Ramos (cell line): ENCODE measurements at regions not wholly inside any gene's neighbourhood (a gene's known extent, or its start where the extent isn't known, plus 50 kb on each side); places are given as distances from the start of the nearest gene placed in this dataset.
"Not testable (repeated sequence)": the region's sequence is repeated elsewhere in the genome, so short reads cannot be mapped to it uniquely, and the experiment has no call there.

ENCODE experiments used
- in situ Hi-C: fragments of 300-500 bp; cut with MboI; formaldehyde crosslinking; loops from one replicate; pipeline ENCODE4 v1.14.3; 2022; ENCODE audit warnings: low sequenced_read_pairs; ENCODE audit not compliant: unreplicated experiment

DNA sequence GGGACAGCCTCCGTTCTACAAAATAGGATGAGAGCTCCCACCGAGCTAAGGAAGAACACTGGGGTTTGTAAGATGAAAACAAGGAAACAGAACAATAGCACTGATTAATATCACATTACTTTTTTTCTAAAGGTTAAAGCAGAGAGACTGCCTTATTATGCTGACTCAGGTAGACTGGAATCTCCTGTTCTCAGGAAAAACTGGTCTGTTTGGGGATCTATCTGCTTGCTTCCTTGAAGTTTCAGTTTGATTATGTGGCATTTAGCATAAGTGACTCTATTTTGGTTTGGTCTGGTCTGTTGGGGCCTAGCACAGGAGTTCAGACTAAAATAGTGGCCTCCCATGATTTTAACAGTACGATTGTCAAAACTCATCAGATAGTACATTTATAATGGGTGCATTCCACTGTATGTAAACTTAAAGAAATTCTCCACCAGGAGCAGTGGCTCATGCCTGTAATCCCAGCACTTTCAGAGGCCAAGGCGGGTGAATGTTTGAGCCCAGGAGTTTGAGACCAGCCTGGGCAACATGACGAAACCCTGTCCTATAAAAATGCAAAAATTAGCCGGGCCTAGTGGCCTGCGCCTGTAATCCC lies 64.1 kb upstream of the NDUFV2 start:
- in situ Hi-C loops: no loop called here

DNA sequence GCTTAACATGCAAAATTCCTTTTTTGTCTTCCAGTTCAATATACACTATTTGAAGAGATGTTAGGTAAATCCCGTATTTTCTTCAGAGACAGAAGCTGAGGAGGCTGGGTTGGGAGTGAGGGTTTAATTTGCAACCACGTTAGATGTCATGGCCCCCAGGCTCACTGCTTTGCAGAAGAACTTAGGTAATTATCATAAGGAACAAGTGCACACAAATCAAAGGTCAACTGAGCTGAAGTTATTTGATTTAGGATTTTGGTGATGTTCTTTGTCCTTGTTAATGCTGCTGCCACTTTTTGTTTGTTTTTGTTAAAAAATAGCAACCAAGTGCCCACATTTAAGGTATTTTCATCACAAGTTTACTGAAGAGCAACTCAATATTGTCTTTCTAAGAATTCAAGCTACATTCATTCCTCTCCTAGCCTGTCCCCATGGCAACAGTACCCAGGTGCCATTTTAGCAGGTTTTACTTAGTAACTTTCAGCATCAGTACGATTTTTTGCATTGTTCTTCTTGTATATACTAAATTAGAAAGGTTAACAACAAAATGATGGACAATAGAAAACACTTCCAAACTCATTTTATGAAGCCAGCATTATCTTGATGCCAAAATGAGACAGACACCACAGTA lies 62.9 kb upstream of the NDUFV2 start:
- in situ Hi-C loops: no loop called here

DNA sequence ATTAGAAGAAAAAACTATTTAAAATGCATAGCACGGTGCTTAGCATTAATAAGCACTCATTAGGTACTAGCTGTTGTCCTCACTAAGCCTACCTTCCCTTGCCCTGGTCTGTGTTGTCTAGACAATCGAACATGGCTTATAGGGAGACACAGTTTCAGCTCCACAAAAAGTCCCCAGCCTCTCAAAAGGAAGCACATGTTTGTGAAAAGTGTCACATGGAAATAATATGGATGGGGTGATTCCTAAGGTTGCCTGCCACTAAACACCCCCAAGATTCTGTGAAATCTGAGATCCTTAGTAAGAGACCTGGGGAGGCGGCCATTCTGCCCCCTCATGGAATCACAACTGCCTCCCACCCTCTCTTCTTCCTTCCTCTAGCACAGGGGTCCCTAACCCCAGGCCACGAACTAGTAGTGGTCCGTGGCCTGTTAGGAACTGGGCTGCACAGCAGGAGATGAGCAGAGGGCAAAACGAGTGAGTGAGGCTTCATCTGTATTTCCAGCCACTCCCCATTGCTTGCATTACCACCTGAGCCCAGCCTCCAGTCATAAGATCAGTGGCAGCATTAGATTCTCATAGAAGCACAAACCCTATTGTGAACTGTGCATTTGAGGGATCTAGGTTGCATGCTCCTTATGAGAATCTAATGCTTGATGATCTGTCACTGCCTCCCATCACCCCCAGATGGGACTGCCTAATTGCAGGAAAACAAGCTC lies 59.6 kb upstream of the NDUFV2 start:
- in situ Hi-C loops: no loop called here

DNA sequence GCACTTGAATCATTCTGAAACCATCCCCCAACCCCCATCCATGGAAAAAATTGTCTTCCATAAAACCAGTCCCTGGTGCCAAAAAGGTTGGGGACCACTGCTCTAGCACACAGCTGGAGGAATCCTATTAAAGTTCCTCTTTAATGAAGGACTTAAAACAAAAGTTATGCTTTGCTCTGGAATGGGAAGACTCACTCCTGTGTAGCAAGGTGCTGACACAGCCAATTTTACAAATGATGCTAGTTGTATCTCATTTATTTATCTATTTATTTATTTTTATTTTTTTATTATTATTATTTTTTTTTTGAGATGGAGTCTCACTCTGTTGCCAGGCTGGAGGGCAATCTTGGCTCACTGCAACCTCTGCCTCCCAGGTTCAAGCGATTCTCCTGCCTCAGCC lies 58.9 kb upstream of the NDUFV2 start:
- in situ Hi-C loops: no loop called here

DNA sequence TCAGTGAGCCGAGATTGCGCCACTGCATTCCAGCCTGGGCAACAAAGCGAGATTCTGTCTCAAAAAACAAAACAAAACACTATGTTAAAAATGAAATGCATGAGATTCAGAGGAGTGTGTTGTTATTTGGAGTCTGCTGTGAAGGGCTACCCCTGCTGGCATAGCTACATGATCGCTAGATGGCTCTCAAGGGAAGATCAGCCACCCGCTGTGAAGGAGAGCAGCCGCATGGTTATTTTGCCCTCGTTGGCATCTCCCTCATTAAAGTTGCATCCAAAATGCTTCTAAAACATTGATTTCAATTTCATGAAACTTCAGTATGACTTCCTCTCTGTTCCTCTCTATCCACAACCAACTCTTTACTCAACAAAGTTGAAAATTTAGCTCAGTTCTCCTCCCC lies 54.8 kb upstream of the NDUFV2 start:
- in situ Hi-C loops: no loop called here

DNA sequence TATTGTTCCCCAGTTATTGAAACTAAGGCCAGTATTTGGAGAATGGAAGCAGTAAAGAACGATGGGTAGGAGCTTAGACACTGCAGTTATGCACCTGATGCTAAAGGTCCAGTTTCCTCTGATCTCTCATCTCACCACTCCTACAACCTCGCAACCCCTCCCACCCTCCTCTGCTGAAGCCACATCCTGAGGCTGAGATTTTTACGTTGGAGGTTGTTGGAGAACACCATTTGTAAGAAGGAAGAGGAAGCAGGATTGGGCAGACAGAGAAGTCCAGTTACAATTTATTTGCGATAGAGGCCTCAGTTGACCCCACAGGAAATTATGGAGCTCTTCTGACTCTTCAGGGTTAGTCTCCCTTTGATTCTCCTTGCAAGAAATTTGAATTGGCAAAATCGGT lies 54.3 kb upstream of the NDUFV2 start:
- in situ Hi-C loops: no loop called here

DNA sequence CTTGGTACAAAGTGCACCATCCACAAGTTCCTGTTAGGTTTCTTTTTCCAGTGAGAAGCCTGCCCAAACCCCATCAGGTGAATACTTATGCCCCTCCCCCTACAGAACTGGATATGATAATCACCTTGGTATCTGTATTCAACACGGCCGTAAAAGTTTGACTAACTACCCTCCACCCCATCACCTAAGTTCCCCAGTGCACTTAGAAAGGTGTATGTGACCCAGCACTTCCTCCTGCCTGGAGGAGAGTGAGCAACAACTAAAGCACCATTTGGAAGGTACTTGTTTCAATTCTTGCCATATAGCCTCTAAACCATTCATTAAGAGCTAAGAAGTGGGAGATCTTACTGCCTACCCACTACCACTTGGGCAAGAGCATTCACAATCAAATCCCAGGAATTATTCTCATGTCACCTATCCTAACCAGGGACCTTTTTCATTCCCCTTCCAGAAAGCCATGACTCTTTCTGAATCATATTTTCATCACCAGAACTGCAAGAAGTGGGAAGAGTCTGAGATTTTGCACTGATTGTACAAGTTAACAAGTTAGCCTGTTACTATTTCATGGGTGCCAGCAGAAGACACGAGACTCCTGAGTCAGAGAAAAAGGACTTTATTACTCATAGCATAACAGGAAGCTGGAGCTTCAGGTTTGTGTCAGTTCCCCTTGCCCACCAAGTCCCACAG lies 53.5 kb upstream of the NDUFV2 start:
- in situ Hi-C loops: no loop called here

DNA sequence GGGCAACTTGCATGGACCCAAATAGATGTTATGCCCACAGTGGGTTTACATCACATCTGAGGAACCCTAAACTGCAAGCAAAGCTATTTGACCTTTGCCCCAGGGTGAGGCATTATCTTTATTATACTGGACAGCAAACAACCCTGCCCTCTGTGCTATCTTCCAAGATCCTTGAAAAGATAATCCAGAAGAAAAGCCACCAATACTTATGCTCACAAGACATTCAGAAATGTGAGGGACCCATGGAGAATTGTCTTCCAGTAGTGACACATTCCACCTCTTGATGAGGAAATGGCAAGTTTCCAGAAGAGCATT lies 53.0 kb upstream of the NDUFV2 start:
- in situ Hi-C loops: no loop called here

DNA sequence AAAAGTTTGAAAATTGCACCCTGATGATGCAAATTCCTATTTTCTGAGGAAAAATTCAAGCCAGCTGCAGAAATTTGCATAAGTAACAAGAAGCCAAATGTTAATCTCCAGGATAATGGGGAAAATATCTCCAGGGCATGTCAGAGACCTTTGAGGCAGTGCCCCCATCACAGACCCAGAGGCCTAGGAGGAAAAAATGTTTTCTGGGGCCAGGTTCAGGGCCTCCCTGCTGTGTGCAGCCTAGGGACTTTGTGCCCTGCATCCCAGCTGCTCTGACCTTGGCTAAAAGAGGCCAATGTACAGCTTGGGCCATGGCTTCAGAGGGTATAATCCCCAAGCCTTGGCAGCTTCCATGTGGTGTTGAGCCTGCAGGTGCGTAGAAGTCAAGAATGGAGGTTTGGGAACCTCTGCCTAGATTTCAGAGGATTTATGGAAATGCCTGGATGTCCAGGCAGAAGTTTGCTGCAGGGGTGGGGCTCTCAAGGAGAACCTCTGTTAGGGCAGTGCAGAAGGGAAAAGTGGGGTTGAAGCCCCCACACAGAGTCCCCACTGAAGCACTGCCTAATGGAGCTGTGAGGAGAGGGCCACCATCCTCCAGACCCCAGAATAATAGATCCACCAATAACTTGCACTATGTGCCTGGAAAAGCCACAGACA lies 51.7 kb upstream of the NDUFV2 start:
- in situ Hi-C loops: not testable (repeated sequence)
